IMR-90 (cell line): ENCODE measurements at regions not wholly inside any gene's neighbourhood (a gene's known extent, or its start where the extent isn't known, plus 50 kb on each side); places are given as distances from the start of the nearest gene placed in this dataset.

Experiments used
- ATAC-seq: fragments of 200-7000 bp; cut with Tn5 transposase; 2 replicates; pipeline ENCODE4 v1.9.1; 2020; ENCODE audit warnings: low read depth, mild to moderate bottlenecking, moderate library complexity
- BruUV-seq: library from RNA; stranded (reverse); fragments of 400-500 nt; replicated peaks from 2 replicates; lab custom pipeline; 2021; lab: Mats Ljungman, UMichigan
- CTCF ChIA-PET: fragments of 300-600 bp; formaldehyde crosslinking; extraction: SDS; loops from one replicate; lab custom pipeline; 2021; ENCODE audit warnings: antibody characterized with exemption; lab: Yijun Ruan, JAX
- POLR2A ChIA-PET: fragments of 300-600 bp; sonication (Branson Sonifier 250); formaldehyde crosslinking; loops from one replicate; lab custom pipeline; 2022; ENCODE audit warnings: antibody characterized with exemption; ENCODE audit not compliant: unreplicated experiment; lab: Charles Lee
- DNase-seq: peaks from one replicate; pipeline ENCODE4 v3.0.0; 2013
- H2AFZ ChIP-seq: replicated peaks from 2 replicates; pipeline ENCODE3; 2013; ENCODE audit warnings: low read length, mild to moderate bottlenecking; ENCODE audit not compliant: poor library complexity
- H2AK5ac ChIP-seq: 2 replicates; pipeline ENCODE4 v1.6.1; 2013; ENCODE audit warnings: low read depth, low read length, inconsistent platforms
- H2AK9ac ChIP-seq: replicated peaks from 2 replicates; pipeline ENCODE3; 2013; ENCODE audit warnings: mild to moderate bottlenecking, low read depth, low read length, moderate library complexity; ENCODE audit not compliant: poor library complexity
- H2BK120ac ChIP-seq: 2 replicates; pipeline ENCODE4 v1.6.1; 2013; ENCODE audit warnings: low read depth, low read length, inconsistent platforms
- H2BK15ac ChIP-seq: 3 replicates; pipeline ENCODE4 v1.6.1; 2013; ENCODE audit warnings: low read depth, low read length, inconsistent platforms
- H2BK20ac ChIP-seq: 2 replicates; pipeline ENCODE4 v1.6.1; 2013; ENCODE audit warnings: low read depth, mild to moderate bottlenecking, inconsistent platforms, low read length, moderate library complexity
- H2BK5ac ChIP-seq: 2 replicates; pipeline ENCODE4 v1.6.1; 2013; ENCODE audit warnings: mild to moderate bottlenecking, low read depth, low read length, inconsistent platforms; ENCODE audit not compliant: poor library complexity, severe bottlenecking
- H3K14ac ChIP-seq: replicated peaks from 2 replicates; pipeline ENCODE4 v1.6.1; 2013; ENCODE audit warnings: low read depth, low read length, inconsistent platforms
- H3K18ac ChIP-seq: 2 replicates; pipeline ENCODE4 v1.6.1; 2013; ENCODE audit warnings: low read depth, low read length, control low read depth
- H3K23ac ChIP-seq: 2 replicates; pipeline ENCODE4 v1.6.1; 2013; ENCODE audit warnings: low read depth, low read length, inconsistent platforms
- H3K27ac ChIP-seq: 2 replicates; pipeline ENCODE4 v1.5.1; 2013; ENCODE audit warnings: mild to moderate bottlenecking, control low read depth, low read length; ENCODE audit not compliant: insufficient read depth
- H3K27me3 ChIP-seq: 2 replicates; pipeline ENCODE4 v1.6.1; 2013; ENCODE audit warnings: low read length; ENCODE audit not compliant: control insufficient read depth, insufficient read depth
- H3K36me3 ChIP-seq: 2 replicates; pipeline ENCODE4 v1.6.1; 2013; ENCODE audit warnings: low read length, mixed read lengths; ENCODE audit not compliant: control insufficient read depth, insufficient read depth
- H3K4ac ChIP-seq: 2 replicates; pipeline ENCODE4 v1.6.1; 2013; ENCODE audit warnings: low read depth, low read length, inconsistent platforms
- H3K4me1 ChIP-seq: 2 replicates; pipeline ENCODE4 v1.6.1; 2013; ENCODE audit warnings: low read length, mixed read lengths; ENCODE audit not compliant: control insufficient read depth, insufficient read depth
- H3K4me2 ChIP-seq: 2 replicates; pipeline ENCODE4 v1.6.1; 2013; ENCODE audit warnings: low read depth, mild to moderate bottlenecking, control low read depth, low read length, moderate library complexity
- H3K4me3 ChIP-seq: 2 replicates; pipeline ENCODE4 v1.5.1; 2013; ENCODE audit warnings: low read depth, mild to moderate bottlenecking, control low read depth, low read length, moderate library complexity; ENCODE audit not compliant: insufficient read depth
- H3K56ac ChIP-seq: 2 replicates; pipeline ENCODE4 v1.6.1; 2013; ENCODE audit warnings: low read length, inconsistent platforms; ENCODE audit not compliant: insufficient read depth; ENCODE audit errors: extremely low read depth
- H3K79me1 ChIP-seq, 2 experiments: 2 replicates each; pipeline ENCODE4 v1.6.1; 2013; ENCODE audit warnings: low read length in 2 of 2, inconsistent platforms in 1 of 2, low read depth in 1 of 2
- H3K9ac ChIP-seq: 2 replicates; pipeline ENCODE4 v1.6.1; 2013; ENCODE audit warnings: low read depth, low read length, control low read depth
- H3K9me1 ChIP-seq: 2 replicates; pipeline ENCODE4 v1.6.1; 2013; ENCODE audit warnings: low read length, inconsistent platforms; ENCODE audit not compliant: insufficient read depth
- H3K9me3 ChIP-seq: 2 replicates; pipeline ENCODE4 v1.6.1; 2013; ENCODE audit warnings: low read length; ENCODE audit not compliant: control insufficient read depth, insufficient read depth
- H4K20me1 ChIP-seq: 2 replicates; pipeline ENCODE4 v1.6.1; 2013; ENCODE audit warnings: low read length, inconsistent platforms; ENCODE audit not compliant: insufficient read depth
- H4K5ac ChIP-seq: 2 replicates; pipeline ENCODE4 v1.6.1; 2013; ENCODE audit warnings: mild to moderate bottlenecking, low read depth, low read length, control low read depth
- H4K8ac ChIP-seq, 2 experiments: 2 replicates each; pipeline ENCODE4 v1.6.1; 2013; ENCODE audit warnings: low read depth in 2 of 2, low read length in 2 of 2, control low read depth in 1 of 2, inconsistent platforms in 1 of 2
- H4K91ac ChIP-seq: 2 replicates; pipeline ENCODE4 v1.6.1; 2013; ENCODE audit warnings: low read depth, low read length, inconsistent platforms; ENCODE audit not compliant: insufficient read depth
- BHLHE40 ChIP-seq: fragments of 150-350 bp; IDR thresholded peaks from 2 replicates; pipeline ENCODE4 v1.6.1; 2016; ENCODE audit warnings: mild to moderate bottlenecking, low read depth, low read length
- CEBPB ChIP-seq: IDR thresholded peaks from 2 replicates; pipeline ENCODE4 v1.6.1; 2012; ENCODE audit warnings: low read depth, low read length, improper control_type of control experiment
- CHD1 ChIP-seq: IDR thresholded peaks from 2 replicates; pipeline ENCODE4 v1.6.1; 2012; ENCODE audit warnings: low read depth, low read length, improper control_type of control experiment
- FOS ChIP-seq: fragments of 150-350 bp; IDR thresholded peaks from 2 replicates; pipeline ENCODE4 v1.6.1; 2016; ENCODE audit warnings: low read depth, low read length
- MAFK ChIP-seq: IDR thresholded peaks from 2 replicates; pipeline ENCODE4 v1.6.1; 2012; ENCODE audit warnings: low read depth, low read length, improper control_type of control experiment
- MAZ ChIP-seq: IDR thresholded peaks from 2 replicates; pipeline ENCODE4 v1.6.1; 2012; ENCODE audit warnings: low read depth, mild to moderate bottlenecking, low read length, improper control_type of control experiment, moderate library complexity, borderline replicate concordance
- MXI1 ChIP-seq: IDR thresholded peaks from 2 replicates; pipeline ENCODE4 v1.6.1; 2012; ENCODE audit warnings: low read depth, mild to moderate bottlenecking, low read length, moderate library complexity, borderline replicate concordance
- NFE2L2 ChIP-seq: fragments of 150-350 bp; IDR thresholded peaks from 2 replicates; pipeline ENCODE4 v1.6.1; 2016; ENCODE audit warnings: low read depth, mild to moderate bottlenecking, low read length
- POLR2A ChIP-seq: IDR thresholded peaks from 2 replicates; pipeline ENCODE4 v1.6.1; 2012; ENCODE audit warnings: mild to moderate bottlenecking, low read depth, low read length
- RAD21 ChIP-seq: IDR thresholded peaks from 2 replicates; pipeline ENCODE4 v1.6.1; 2012; ENCODE audit warnings: low read length, improper control_type of control experiment
- RCOR1 ChIP-seq: IDR thresholded peaks from 2 replicates; pipeline ENCODE4 v1.6.1; 2012; ENCODE audit warnings: mild to moderate bottlenecking, low read length, improper control_type of control experiment; ENCODE audit not compliant: insufficient replicate concordance
- RFX5 ChIP-seq: IDR thresholded peaks from 2 replicates; pipeline ENCODE4 v1.8.0; 2012; ENCODE audit warnings: low read depth, mild to moderate bottlenecking, low read length, moderate library complexity
- SMC3 ChIP-seq: fragments of 150-350 bp; IDR thresholded peaks from 2 replicates; pipeline ENCODE4 v1.6.1; 2016; ENCODE audit warnings: low read depth, mild to moderate bottlenecking, antibody characterized with exemption, low read length, moderate library complexity
- USF2 ChIP-seq: fragments of 150-350 bp; IDR thresholded peaks from 2 replicates; pipeline ENCODE4 v1.6.1; 2017; ENCODE audit warnings: mild to moderate bottlenecking, antibody characterized with exemption, low read length, low read depth
- WGBS, 2 experiments: methylation state at CpG; one replicate each; pipeline versions ENCODE4 v1.1.5 to v1.1.7; 2013; ENCODE audit warnings: missing lambda C conversion rate in 2 of 2; ENCODE audit not compliant: insufficient read length in 1 of 2; ENCODE audit errors: extremely low coverage in 2 of 2; 5-methylcytosine and 5-hydroxymethylcytosine counted together
- dilution Hi-C: fragments of 300-500 bp; cut with HindIII; formaldehyde crosslinking; loops from one replicate; pipeline ENCODE4 v1.14.3; 2018; ENCODE audit warnings: low sequenced_read_pairs; ENCODE audit not compliant: unreplicated experiment
- in situ Hi-C: fragments of 300-500 bp; cut with MboI; formaldehyde crosslinking; loops from 3 replicates; pipeline ENCODE4 v1.14.3; 2019; ENCODE audit warnings: low sequenced_read_pairs, inconsistent platforms, mixed read lengths
- intact Hi-C: fragments of 100-400 bp; cut with micrococcal nuclease; formaldehyde crosslinking; loops from 2 replicates; pipeline ENCODE4 v1.10.0; 2022
- TF ChIP-seq, protein P1 (sequence below): fragments of 150-350 bp; IDR thresholded peaks from 2 replicates; pipeline ENCODE4 v1.6.1; 2016; ENCODE audit warnings: low read depth, mild to moderate bottlenecking, low read length, moderate library complexity, borderline replicate concordance
- TF ChIP-seq, protein P2 (sequence below): conservative IDR thresholded peaks from 2 replicates; pipeline ENCODE4 v1.5.1; 2012; ENCODE audit warnings: mild to moderate bottlenecking, low read depth, low read length, improper control_type of control experiment

GRCh38 chr5:50582699-50583098 is 83.7 kb upstream of the PARP8 start:
- ATAC-seq (no peak), DNase-seq (no peak)
- TF ChIP-seq, protein P1, sequence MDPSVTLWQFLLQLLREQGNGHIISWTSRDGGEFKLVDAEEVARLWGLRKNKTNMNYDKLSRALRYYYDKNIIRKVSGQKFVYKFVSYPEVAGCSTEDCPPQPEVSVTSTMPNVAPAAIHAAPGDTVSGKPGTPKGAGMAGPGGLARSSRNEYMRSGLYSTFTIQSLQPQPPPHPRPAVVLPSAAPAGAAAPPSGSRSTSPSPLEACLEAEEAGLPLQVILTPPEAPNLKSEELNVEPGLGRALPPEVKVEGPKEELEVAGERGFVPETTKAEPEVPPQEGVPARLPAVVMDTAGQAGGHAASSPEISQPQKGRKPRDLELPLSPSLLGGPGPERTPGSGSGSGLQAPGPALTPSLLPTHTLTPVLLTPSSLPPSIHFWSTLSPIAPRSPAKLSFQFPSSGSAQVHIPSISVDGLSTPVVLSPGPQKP = no peak
- TF ChIP-seq NFE2L2 (no peak), CHD1 (no peak), FOS (no peak), RCOR1 (no peak), BHLHE40 (no peak), POLR2A (no peak), MXI1 (no peak), RAD21 (no peak), MAZ (no peak), SMC3 (no peak), USF2 (no peak), MAFK (no peak), CEBPB (no peak), RFX5 (no peak)
- TF ChIP-seq, protein P2, sequence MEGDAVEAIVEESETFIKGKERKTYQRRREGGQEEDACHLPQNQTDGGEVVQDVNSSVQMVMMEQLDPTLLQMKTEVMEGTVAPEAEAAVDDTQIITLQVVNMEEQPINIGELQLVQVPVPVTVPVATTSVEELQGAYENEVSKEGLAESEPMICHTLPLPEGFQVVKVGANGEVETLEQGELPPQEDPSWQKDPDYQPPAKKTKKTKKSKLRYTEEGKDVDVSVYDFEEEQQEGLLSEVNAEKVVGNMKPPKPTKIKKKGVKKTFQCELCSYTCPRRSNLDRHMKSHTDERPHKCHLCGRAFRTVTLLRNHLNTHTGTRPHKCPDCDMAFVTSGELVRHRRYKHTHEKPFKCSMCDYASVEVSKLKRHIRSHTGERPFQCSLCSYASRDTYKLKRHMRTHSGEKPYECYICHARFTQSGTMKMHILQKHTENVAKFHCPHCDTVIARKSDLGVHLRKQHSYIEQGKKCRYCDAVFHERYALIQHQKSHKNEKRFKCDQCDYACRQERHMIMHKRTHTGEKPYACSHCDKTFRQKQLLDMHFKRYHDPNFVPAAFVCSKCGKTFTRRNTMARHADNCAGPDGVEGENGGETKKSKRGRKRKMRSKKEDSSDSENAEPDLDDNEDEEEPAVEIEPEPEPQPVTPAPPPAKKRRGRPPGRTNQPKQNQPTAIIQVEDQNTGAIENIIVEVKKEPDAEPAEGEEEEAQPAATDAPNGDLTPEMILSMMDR = no peak
- dilution Hi-C loops = no loop called here
- no peak overlapping the region for H3K27ac ChIP-seq
- no peaks in the 10 kb centered on the region for H3K36me3 ChIP-seq
- H3K9ac ChIP-seq = no peak overlapping the region
- H3K27me3 ChIP-seq = no peaks in the 10 kb centered on the region
- no peak overlapping the region for H3K4me2 ChIP-seq
- no peak overlapping the region for H2BK20ac ChIP-seq
- H2AFZ ChIP-seq = no peak overlapping the region
- no peaks in the 10 kb centered on the region for H4K20me1 ChIP-seq
- H3K4ac ChIP-seq = no peak overlapping the region
- no peak overlapping the region for H3K18ac ChIP-seq
- H3K14ac ChIP-seq = no peak overlapping the region
- no peaks in the 10 kb centered on the region for H3K4me1 ChIP-seq
- H3K9me3 ChIP-seq = no peaks in the 10 kb centered on the region
- H3K9me1 ChIP-seq = no peaks in the 10 kb centered on the region
- no peak overlapping the region for H2AK9ac ChIP-seq
- POLR2A ChIA-PET = no interaction called here
- in situ Hi-C loops = no loop called here
- CTCF ChIA-PET = no interaction called here
- no peak overlapping the region for H2AK5ac ChIP-seq
- no peak overlapping the region for H3K23ac ChIP-seq
- H4K91ac ChIP-seq = no peak overlapping the region
- H2BK120ac ChIP-seq = no peak overlapping the region
- no peak overlapping the region for H2BK5ac ChIP-seq
- BruUV-seq = no TSS peak
- no peak overlapping the region for H4K8ac ChIP-seq
- H3K4me3 ChIP-seq = no peak overlapping the region
- intact Hi-C loops = no loop called here
- no peak overlapping the region for H2BK15ac ChIP-seq
- H3K79me1 ChIP-seq = no peaks in the 10 kb centered on the region
- WGBS, 2 experiments = no CpG with 5 or more reads among the region's 2 CpGs
- H3K56ac ChIP-seq = no peak overlapping the region
- no peak overlapping the region for H4K5ac ChIP-seq
